22Rv1 (cell line): ENCODE measurements at regions not wholly inside any gene's neighbourhood (a gene's known extent, or its start where the extent isn't known, plus 50 kb on each side); places are given as distances from the start of the nearest gene placed in this dataset.

ENCODE experiments used
- CTCF ChIP-seq: fragments of 450-650 bp; IDR thresholded peaks from 2 replicates; pipeline ENCODE4 v1.5.1; 2017; ENCODE audit warnings: mild to moderate bottlenecking
- ZFX ChIP-seq: fragments of 450-650 bp; IDR thresholded peaks from 2 replicates; pipeline ENCODE4 v1.6.1; 2017; ENCODE audit warnings: antibody characterized with exemption, borderline replicate concordance

GRCh38 chr18:40453903-40454302, 1501.1 kb upstream of the PIK3C3 start:
- TF ChIP-seq CTCF, result no peak
- no peak for TF ChIP-seq ZFX
